ENCODE measurements at regions not wholly inside any gene's neighbourhood (a gene's known extent, or its start where the extent isn't known, plus 50 kb on each side); places are given as distances from the start of the nearest gene placed in this dataset.

DNA sequence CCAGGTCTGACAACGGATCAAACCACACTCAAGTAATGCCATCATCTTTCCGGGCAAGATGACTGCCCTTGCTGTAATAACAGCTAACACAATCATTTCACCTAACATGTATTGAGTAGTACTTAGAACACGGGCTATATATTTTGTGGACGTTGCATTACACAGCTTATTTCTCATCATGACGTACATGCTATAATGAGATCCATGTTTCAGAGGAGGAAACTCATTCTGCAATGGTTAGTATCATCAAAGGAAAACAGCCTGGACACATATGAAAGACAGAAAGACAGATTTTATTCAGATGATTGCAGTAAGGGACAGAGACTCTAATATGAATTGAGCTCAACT lies 446.7 kb downstream of the HS3ST3B1 start:
- Mint-ChIP-seq H3K4me3 (no peak overlapping the region), H3K36me3 (no peaks in the 10 kb centered on the region), H3K9me3 (no peaks in the 10 kb centered on the region), H3K4me1 (no peaks in the 10 kb centered on the region), H3K27me3 (ENCODE audit: low read depth in 2 of 2) (peaks cover 0 to 3% of the 10 kb centered on the region in 2 donors), H3K27ac (no peak overlapping the region)
- intact Hi-C loops (cut with micrococcal nuclease): no loop called here
- Histone ChIP-seq H3K27ac (ENCODE audit: low read length) (no peak overlapping the region), H3K9me3 (ENCODE audit: control insufficient read depth, insufficient read depth, low read length) (no peaks in the 10 kb centered on the region), H3K4me1 (ENCODE audit: control insufficient read depth, insufficient read depth, low read length) (no peaks in the 10 kb centered on the region), H3K36me3 (ENCODE audit: control insufficient read depth, insufficient read depth, low read length) (no peaks in the 10 kb centered on the region), H3K27me3 (ENCODE audit: control insufficient read depth, insufficient read depth, low read length) (no peaks in the 10 kb centered on the region), H3K4me3 (ENCODE audit: low read length) (no peak overlapping the region)
- ATAC-seq (no peak), DNase-seq (no peak)
- TF ChIP-seq, protein P1, sequence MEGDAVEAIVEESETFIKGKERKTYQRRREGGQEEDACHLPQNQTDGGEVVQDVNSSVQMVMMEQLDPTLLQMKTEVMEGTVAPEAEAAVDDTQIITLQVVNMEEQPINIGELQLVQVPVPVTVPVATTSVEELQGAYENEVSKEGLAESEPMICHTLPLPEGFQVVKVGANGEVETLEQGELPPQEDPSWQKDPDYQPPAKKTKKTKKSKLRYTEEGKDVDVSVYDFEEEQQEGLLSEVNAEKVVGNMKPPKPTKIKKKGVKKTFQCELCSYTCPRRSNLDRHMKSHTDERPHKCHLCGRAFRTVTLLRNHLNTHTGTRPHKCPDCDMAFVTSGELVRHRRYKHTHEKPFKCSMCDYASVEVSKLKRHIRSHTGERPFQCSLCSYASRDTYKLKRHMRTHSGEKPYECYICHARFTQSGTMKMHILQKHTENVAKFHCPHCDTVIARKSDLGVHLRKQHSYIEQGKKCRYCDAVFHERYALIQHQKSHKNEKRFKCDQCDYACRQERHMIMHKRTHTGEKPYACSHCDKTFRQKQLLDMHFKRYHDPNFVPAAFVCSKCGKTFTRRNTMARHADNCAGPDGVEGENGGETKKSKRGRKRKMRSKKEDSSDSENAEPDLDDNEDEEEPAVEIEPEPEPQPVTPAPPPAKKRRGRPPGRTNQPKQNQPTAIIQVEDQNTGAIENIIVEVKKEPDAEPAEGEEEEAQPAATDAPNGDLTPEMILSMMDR (IDR thresholded peaks at IDR 0.05): no peak
- 100% methylated on average over 4 of the region's 5 CpGs for WGBS (ENCODE audit: insufficient coverage)

DNA sequence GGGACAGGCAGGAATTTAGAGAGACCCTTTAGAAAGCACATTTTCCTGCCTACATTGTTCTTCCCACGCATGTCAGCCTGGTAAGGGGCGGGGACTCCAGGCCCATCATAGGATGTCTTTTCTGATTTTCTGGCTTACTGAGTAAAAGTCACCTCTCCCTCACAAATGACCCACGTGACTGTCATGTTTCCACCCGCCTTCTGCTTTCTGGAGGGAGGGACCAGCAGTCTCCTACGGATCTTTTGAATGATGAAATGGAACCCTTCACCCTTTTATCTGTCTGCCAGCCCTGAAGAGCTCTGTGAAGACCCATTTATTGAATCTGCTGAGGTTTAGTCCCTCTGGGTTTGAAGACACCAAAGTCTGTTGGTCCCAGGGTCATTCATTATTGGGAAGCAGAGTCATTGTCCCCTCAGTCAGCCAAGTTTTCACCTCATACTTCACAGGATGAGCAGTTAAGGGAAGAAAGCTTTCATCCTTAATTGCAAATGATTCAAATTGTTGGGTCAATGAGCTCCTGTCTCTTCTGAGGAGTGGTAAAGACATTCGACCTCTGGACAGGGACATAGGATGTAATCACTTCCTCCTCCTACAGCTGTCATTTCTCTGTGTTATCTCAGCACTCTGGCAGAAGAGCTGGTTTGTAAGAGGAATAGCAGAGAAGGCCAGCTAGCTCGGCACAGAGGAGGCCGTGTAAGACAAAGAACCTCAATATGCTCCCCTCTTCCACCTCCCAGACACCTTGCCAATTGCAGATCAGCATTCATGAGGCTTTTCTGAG lies 446.1 kb downstream of the HS3ST3B1 start:
- Mint-ChIP-seq H3K4me1 (no peaks in the 10 kb centered on the region), H3K4me3 (no peak overlapping the region), H3K27ac (no peak overlapping the region), H3K27me3 (ENCODE audit: low read depth in 2 of 2) (peaks cover 0 to 2% of the 10 kb centered on the region in 2 donors), H3K36me3 (no peaks in the 10 kb centered on the region), H3K9me3 (no peaks in the 10 kb centered on the region)
- intact Hi-C loops (cut with micrococcal nuclease): no loop called here
- TF ChIP-seq, protein P1 (IDR thresholded peaks at IDR 0.05): no peak
- DNase-seq: no peak
- Histone ChIP-seq H3K4me1 (ENCODE audit: control insufficient read depth, insufficient read depth, low read length) (no peaks in the 10 kb centered on the region), H3K4me3 (ENCODE audit: low read length) (no peak overlapping the region), H3K27ac (ENCODE audit: low read length) (no peak overlapping the region), H3K36me3 (ENCODE audit: control insufficient read depth, insufficient read depth, low read length) (no peaks in the 10 kb centered on the region), H3K27me3 (ENCODE audit: control insufficient read depth, insufficient read depth, low read length) (no peaks in the 10 kb centered on the region), H3K9me3 (ENCODE audit: control insufficient read depth, insufficient read depth, low read length) (no peaks in the 10 kb centered on the region)
- no peak for ATAC-seq
- 83% methylated on average over 7 of the region's 8 CpGs for WGBS (ENCODE audit: insufficient coverage)

DNA sequence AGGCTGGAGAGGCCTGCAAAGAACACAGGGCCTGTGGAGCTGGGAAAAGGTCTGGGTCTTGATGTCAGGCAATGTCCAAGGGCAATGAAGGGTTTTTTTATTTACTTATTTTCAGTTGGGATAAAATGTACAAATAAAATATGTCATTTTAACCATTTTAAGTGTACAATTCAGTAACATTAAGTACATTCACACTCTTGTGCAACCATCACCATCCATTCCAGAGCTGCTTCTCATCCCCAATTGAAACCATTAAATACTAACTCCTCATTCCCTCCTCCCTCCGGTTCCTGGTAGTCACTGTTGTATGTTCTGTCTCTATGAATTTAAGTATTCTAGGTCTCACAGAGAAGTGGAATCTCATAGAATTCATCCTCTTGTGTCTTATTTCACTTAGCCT lies 444.7 kb downstream of the HS3ST3B1 start:
- Histone ChIP-seq H3K9me3 (ENCODE audit: control insufficient read depth, insufficient read depth, low read length) (no peaks in the 10 kb centered on the region), H3K27ac (ENCODE audit: low read length) (no peak overlapping the region), H3K4me1 (ENCODE audit: control insufficient read depth, insufficient read depth, low read length) (no peaks in the 10 kb centered on the region), H3K27me3 (ENCODE audit: control insufficient read depth, insufficient read depth, low read length) (no peaks in the 10 kb centered on the region), H3K36me3 (ENCODE audit: control insufficient read depth, insufficient read depth, low read length) (no peaks in the 10 kb centered on the region), H3K4me3 (ENCODE audit: low read length) (no peak overlapping the region)
- TF ChIP-seq, protein P1 (IDR thresholded peaks at IDR 0.05): no peak
- H3K9me3 Mint-ChIP-seq: no peaks in the 10 kb centered on the region
- intact Hi-C loops (cut with micrococcal nuclease): no loop called here
- no peak for DNase-seq
- H3K4me3 Mint-ChIP-seq: no peak overlapping the region
- no peaks in the 10 kb centered on the region for H3K36me3 Mint-ChIP-seq
- H3K27me3 Mint-ChIP-seq (ENCODE audit: low read depth in 2 of 2): peaks cover 0 to 5% of the 10 kb centered on the region in 2 donors
- H3K27ac Mint-ChIP-seq: no peak overlapping the region
- no peaks in the 10 kb centered on the region for H3K4me1 Mint-ChIP-seq
- no CpG with 5 or more reads among the region's 1 CpG for WGBS (ENCODE audit: insufficient coverage)
- ATAC-seq: no peak

Data from natural killer cell (primary cell).